ENCODE measurements at regions not wholly inside any gene's neighbourhood (a gene's known extent, or its start where the extent isn't known, plus 50 kb on each side); places are given as distances from the start of the nearest gene placed in this dataset.

- ChIA-PET CTCF (no interaction called here), POLR2A (no interaction called here), RAD21 (ENCODE audit: low non-redundant PET in 1 of 2, low total read pairs in 2 of 2, uncharacterized antibody in 2 of 2, unreplicated experiment in 2 of 2) (no interaction called here)
- intact Hi-C loops (cut with micrococcal nuclease) = no loop called here
- H3K79me2 ChIP-seq (ENCODE audit: insufficient read depth, low read length) = no peaks in the 10 kb centered on the region
- ATAC-seq (no peak), DNase-seq (ENCODE audit: low read depth, low spot score) (no peak)
- H3K9me3 ChIP-seq (ENCODE audit: control insufficient read depth in 1 of 2, insufficient read depth in 1 of 2, low read depth in 1 of 2, low read length in 2 of 2) = peaks cover 9% of the 10 kb centered on the region in 2 experiments; a peak in 2 of 4 replicates
- H3K36me3 ChIP-seq (ENCODE audit: control insufficient read depth in 1 of 2, insufficient read depth in 2 of 2, low read length in 2 of 2) = no peaks in the 10 kb centered on the region
- H2AFZ ChIP-seq (ENCODE audit: low read depth, low read length, poor library complexity, severe bottlenecking) = no peak overlapping the region
- no peak overlapping the region for H3K9ac ChIP-seq (ENCODE audit: low read length)
- no peaks in the 10 kb centered on the region for H3K9me2 ChIP-seq (ENCODE audit: insufficient read depth)
- BruUV-seq (replicated peaks) = no TSS peak
- H3K4me1 ChIP-seq (ENCODE audit: control insufficient read depth in 1 of 2, insufficient read depth in 2 of 2, low read length in 2 of 2) = no peaks in the 10 kb centered on the region
- H3K27me3 ChIP-seq (ENCODE audit: insufficient read depth, low read length) = no peaks in the 10 kb centered on the region
- no peak for TF ChIP-seq FOSL1 (IDR thresholded peaks at IDR 0.05; ENCODE audit: low read depth)
- no peak for TF ChIP-seq MAX (IDR thresholded peaks at IDR 0.05)
- TF ChIP-seq ZBTB33 (IDR thresholded peaks at IDR 0.05; ENCODE audit: extremely low read depth, insufficient replicate concordance, low read length) = no peak
- TF ChIP-seq CBX3 (IDR thresholded peaks at IDR 0.05; ENCODE audit: low read depth) = no peak
- no peak for TF ChIP-seq ZNF274 (IDR thresholded peaks at IDR 0.05; ENCODE audit: low read depth, low read length)
- no peak for TF ChIP-seq CTCF (IDR thresholded peaks at IDR 0.05 in 2 of 3, conservative IDR thresholded peaks at IDR 0.05 in 1 of 3; ENCODE audit: borderline replicate concordance in 1 of 3, insufficient read depth in 1 of 3, low read depth in 2 of 3, low read length in 2 of 3)
- TF ChIP-seq RAD21 (IDR thresholded peaks at IDR 0.05; ENCODE audit: low read depth) = no peak
- no peak for TF ChIP-seq POLR2AphosphoS5 (IDR thresholded peaks at IDR 0.05; ENCODE audit: low read depth, low read length)
- TF ChIP-seq EGR1 (IDR thresholded peaks at IDR 0.05; ENCODE audit: low read depth) = no peak
- no peak for TF ChIP-seq YY1 (IDR thresholded peaks at IDR 0.05; ENCODE audit: extremely low read depth, insufficient replicate concordance, low read depth, low read length)
- TF ChIP-seq CEBPB (IDR thresholded peaks at IDR 0.05; ENCODE audit: low read depth) = no peak
- no peaks in the 10 kb centered on the region for H4K20me1 ChIP-seq (ENCODE audit: insufficient read depth)
- H3K27ac ChIP-seq (ENCODE audit: low read depth, low read length) = no peak overlapping the region
- H3K4me2 ChIP-seq (ENCODE audit: low read length) = no peak overlapping the region
- no peak overlapping the region for H3K4me3 ChIP-seq (replicated peaks in 1 of 2; ENCODE audit: low read depth in 1 of 2, low read length in 2 of 2)
Measured at GRCh38 chr2:166805753-166806152, 82.5 kb upstream of the XIRP2 start.
